ENCODE measurements at regions not wholly inside any gene's neighbourhood (a gene's known extent, or its start where the extent isn't known, plus 50 kb on each side); places are given as distances from the start of the nearest gene placed in this dataset.
"Not testable (repeated sequence)": the region's sequence is repeated elsewhere in the genome, so short reads cannot be mapped to it uniquely, and the experiment has no call there.

- peaks cover 5% of the 10 kb centered on the region for H3K4me1 ChIP-seq
- no peaks in the 10 kb centered on the region for H3K27me3 ChIP-seq
- TF ChIP-seq CTCF (IDR thresholded peaks at IDR 0.05) (no peak), POLR2AphosphoS5 (IDR thresholded peaks at IDR 0.05; ENCODE audit: insufficient read depth in 1 of 2, low read depth in 1 of 2) (no peak), POLR2A (IDR thresholded peaks at IDR 0.05) (no peak)
- no peaks in the 10 kb centered on the region for H3K9me3 ChIP-seq
- no peak overlapping the region for H3K4me3 ChIP-seq
- intact Hi-C loops (cut with DNase I), result no loop called here
- no peaks in the 10 kb centered on the region for H3K36me3 ChIP-seq
- H3K27ac ChIP-seq, result no peak overlapping the region
- DNase-seq (ENCODE audit: extremely low spot score in 2 of 2), result no peak
Measured at GRCh38 chr1:207256869-207257268, 64.6 kb upstream of the CD55 start.

- H3K27ac ChIP-seq, result no peak overlapping the region
- TF ChIP-seq POLR2AphosphoS5 (IDR thresholded peaks at IDR 0.05; ENCODE audit: insufficient read depth in 1 of 2, low read depth in 1 of 2) (no peak), POLR2A (IDR thresholded peaks at IDR 0.05) (no peak), CTCF (IDR thresholded peaks at IDR 0.05) (no peak)
- no peaks in the 10 kb centered on the region for H3K27me3 ChIP-seq
- H3K4me1 ChIP-seq, result peaks cover 5% of the 10 kb centered on the region
- H3K4me3 ChIP-seq, result no peak overlapping the region
- no peaks in the 10 kb centered on the region for H3K36me3 ChIP-seq
- DNase-seq (ENCODE audit: extremely low spot score in 2 of 2), result no peak
- H3K9me3 ChIP-seq, result no peaks in the 10 kb centered on the region
- intact Hi-C loops (cut with DNase I), result no loop called here
Measured at GRCh38 chr1:207259391-207259790, 62.1 kb upstream of the CD55 start.

- no peaks in the 10 kb centered on the region for H3K36me3 ChIP-seq
- no peaks in the 10 kb centered on the region for H3K9me3 ChIP-seq
- H3K27me3 ChIP-seq, result no peaks in the 10 kb centered on the region
- H3K4me3 ChIP-seq, result no peak overlapping the region
- H3K27ac ChIP-seq, result no peak overlapping the region
- DNase-seq (ENCODE audit: extremely low spot score in 2 of 2), result no peak
- TF ChIP-seq CTCF (IDR thresholded peaks at IDR 0.05) (no peak), POLR2AphosphoS5 (IDR thresholded peaks at IDR 0.05; ENCODE audit: insufficient read depth in 1 of 2, low read depth in 1 of 2) (no peak), POLR2A (IDR thresholded peaks at IDR 0.05) (no peak)
- H3K4me1 ChIP-seq, result peaks cover 5% of the 10 kb centered on the region
- intact Hi-C loops (cut with DNase I), result no loop called here
Measured at GRCh38 chr1:207261971-207262370, 59.5 kb upstream of the CD55 start.

DNA sequence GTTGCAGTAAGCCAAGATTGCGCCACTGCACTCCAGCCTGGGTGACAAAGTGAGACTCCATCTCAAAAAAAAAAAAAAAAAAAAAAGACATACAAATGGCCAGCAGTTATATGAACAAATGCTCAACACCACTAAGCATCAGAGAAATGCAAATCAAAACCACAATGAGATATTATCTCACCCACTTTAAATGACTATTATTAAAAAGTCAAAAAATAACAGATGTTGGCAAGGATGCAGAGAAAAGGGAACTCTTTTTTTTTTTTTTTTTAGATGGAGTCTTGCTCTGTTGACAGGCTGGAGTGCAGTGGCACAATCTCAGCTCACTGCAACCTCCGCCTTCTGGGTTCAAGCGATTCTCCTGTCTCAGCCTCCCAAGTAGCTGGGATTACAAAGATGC is 58.6 kb upstream of the CD55 start:
- H3K4me1 ChIP-seq; H3K9me3 ChIP-seq; H3K36me3 ChIP-seq; H3K27me3 ChIP-seq; DNase-seq (ENCODE audit: extremely low spot score in 2 of 2); H3K27ac ChIP-seq; intact Hi-C loops (cut with DNase I); H3K4me3 ChIP-seq: not testable (repeated sequence)

- TF ChIP-seq POLR2A (IDR thresholded peaks at IDR 0.05), result no peak
- TF ChIP-seq POLR2AphosphoS5 (IDR thresholded peaks at IDR 0.05; ENCODE audit: insufficient read depth in 1 of 2, low read depth in 1 of 2), result no peak
- no peak for TF ChIP-seq CTCF (IDR thresholded peaks at IDR 0.05)
- Histone ChIP-seq H3K27me3 (no peaks in the 10 kb centered on the region), H3K9me3 (no peaks in the 10 kb centered on the region), H3K4me3 (no peak overlapping the region), H3K27ac (no peak overlapping the region), H3K36me3 (no peaks in the 10 kb centered on the region), H3K4me1 (no peaks in the 10 kb centered on the region)
- no peak for DNase-seq (ENCODE audit: extremely low spot score in 2 of 2)
- intact Hi-C loops (cut with DNase I), result no loop called here
Measured at GRCh38 chr1:207264663-207265252, 56.7 kb upstream of the CD55 start.

Data from vagina (tissue), 2 donors.